8988T (cell line): ENCODE measurements at regions not wholly inside any gene's neighbourhood (a gene's known extent, or its start where the extent isn't known, plus 50 kb on each side); places are given as distances from the start of the nearest gene placed in this dataset.

Source experiments
- DNase-seq: peaks from one replicate; pipeline ENCODE4 v3.0.0; 2011

GRCh38 chr13:53206455-53206854, 177.8 kb downstream of the OLFM4 start:
- no peak for DNase-seq

- no peak for DNase-seq
Measured at GRCh38 chr13:53207556-53207955, 178.9 kb downstream of the OLFM4 start.

- no peak for DNase-seq
Measured at GRCh38 chr13:53214433-53214832, 185.8 kb downstream of the OLFM4 start.

- DNase-seq: no peak
Measured at GRCh38 chr13:53215563-53215962, 186.9 kb downstream of the OLFM4 start.

- DNase-seq: no peak
Measured at GRCh38 chr13:53216773-53217172, 188.2 kb downstream of the OLFM4 start.

GRCh38 chr13:53217194-53217593, 188.6 kb downstream of the OLFM4 start:
- DNase-seq: no peak

- no peak for DNase-seq
Measured at GRCh38 chr13:53220038-53220437, 191.4 kb downstream of the OLFM4 start.

- no peak for DNase-seq
Measured at GRCh38 chr13:53237696-53238095, 209.1 kb downstream of the OLFM4 start.

GRCh38 chr13:53238261-53238660, 209.6 kb downstream of the OLFM4 start:
- no peak for DNase-seq

- DNase-seq: no peak
Measured at GRCh38 chr13:53240401-53241025, 211.9 kb downstream of the OLFM4 start.

GRCh38 chr13:53241891-53242348, 213.3 kb downstream of the OLFM4 start:
- no peak for DNase-seq

- no peak for DNase-seq
Measured at GRCh38 chr13:53249236-53249635, 220.6 kb downstream of the OLFM4 start.

- DNase-seq: no peak
Measured at GRCh38 chr13:53250272-53250875, 221.8 kb downstream of the OLFM4 start.

GRCh38 chr13:53250977-53251376, 222.4 kb downstream of the OLFM4 start:
- DNase-seq: no peak

- no peak for DNase-seq
Measured at GRCh38 chr13:53254500-53254899, 225.9 kb downstream of the OLFM4 start.

GRCh38 chr13:53255795-53256194, 227.2 kb downstream of the OLFM4 start:
- DNase-seq: no peak

GRCh38 chr13:53260594-53260993, 232.0 kb downstream of the OLFM4 start:
- DNase-seq: no peak

- DNase-seq: no peak
Measured at GRCh38 chr13:53264751-53265385, 236.3 kb downstream of the OLFM4 start.

- no peak for DNase-seq
Measured at GRCh38 chr13:53266757-53267156, 238.1 kb downstream of the OLFM4 start.

GRCh38 chr13:53269634-53270033, 241.0 kb downstream of the OLFM4 start:
- DNase-seq: no peak

GRCh38 chr13:53272873-53273272, 244.3 kb downstream of the OLFM4 start:
- no peak for DNase-seq

GRCh38 chr13:53276265-53276664, 247.7 kb downstream of the OLFM4 start:
- DNase-seq: no peak

GRCh38 chr13:53281677-53282076, 253.1 kb downstream of the OLFM4 start:
- DNase-seq: no peak

GRCh38 chr13:53285896-53286430, 257.4 kb downstream of the OLFM4 start:
- DNase-seq: no peak
